ENCODE measurements at regions not wholly inside any gene's neighbourhood (a gene's known extent, or its start where the extent isn't known, plus 50 kb on each side); places are given as distances from the start of the nearest gene placed in this dataset.

GRCh38 chr7:136131304-136131630, 154.1 kb upstream of the MTPN start:
- in situ Hi-C loops (cut with MboI; ENCODE audit: low sequenced_read_pairs), result no loop called here
- intact Hi-C loops (cut with micrococcal nuclease), result no loop called here
- TF ChIP-seq POLR2A (IDR thresholded peaks at IDR 0.05; ENCODE audit: low read depth, low read length) (no peak), FOS (IDR thresholded peaks at IDR 0.05; ENCODE audit: low read depth, low read length) (no peak), SMC3 (IDR thresholded peaks at IDR 0.05; ENCODE audit: low read depth, low read length) (no peak), MAZ (IDR thresholded peaks at IDR 0.05; ENCODE audit: borderline replicate concordance, low read depth, low read length) (no peak), CHD1 (IDR thresholded peaks at IDR 0.05; ENCODE audit: low read depth, low read length) (no peak), RCOR1 (IDR thresholded peaks at IDR 0.05; ENCODE audit: insufficient replicate concordance, low read length) (no peak), RFX5 (IDR thresholded peaks at IDR 0.05; ENCODE audit: low read depth, low read length) (no peak), NFE2L2 (IDR thresholded peaks at IDR 0.05; ENCODE audit: low read depth, low read length) (no peak), MXI1 (IDR thresholded peaks at IDR 0.05; ENCODE audit: borderline replicate concordance, low read depth, low read length) (no peak), RAD21 (IDR thresholded peaks at IDR 0.05; ENCODE audit: low read length) (no peak), MAFK (IDR thresholded peaks at IDR 0.05; ENCODE audit: low read depth, low read length) (no peak), BHLHE40 (IDR thresholded peaks at IDR 0.05; ENCODE audit: low read depth, low read length) (no peak)
- TF ChIP-seq, protein P1, sequence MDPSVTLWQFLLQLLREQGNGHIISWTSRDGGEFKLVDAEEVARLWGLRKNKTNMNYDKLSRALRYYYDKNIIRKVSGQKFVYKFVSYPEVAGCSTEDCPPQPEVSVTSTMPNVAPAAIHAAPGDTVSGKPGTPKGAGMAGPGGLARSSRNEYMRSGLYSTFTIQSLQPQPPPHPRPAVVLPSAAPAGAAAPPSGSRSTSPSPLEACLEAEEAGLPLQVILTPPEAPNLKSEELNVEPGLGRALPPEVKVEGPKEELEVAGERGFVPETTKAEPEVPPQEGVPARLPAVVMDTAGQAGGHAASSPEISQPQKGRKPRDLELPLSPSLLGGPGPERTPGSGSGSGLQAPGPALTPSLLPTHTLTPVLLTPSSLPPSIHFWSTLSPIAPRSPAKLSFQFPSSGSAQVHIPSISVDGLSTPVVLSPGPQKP (IDR thresholded peaks at IDR 0.05; ENCODE audit: borderline replicate concordance, low read depth, low read length), result no peak
- TF ChIP-seq, protein P2, sequence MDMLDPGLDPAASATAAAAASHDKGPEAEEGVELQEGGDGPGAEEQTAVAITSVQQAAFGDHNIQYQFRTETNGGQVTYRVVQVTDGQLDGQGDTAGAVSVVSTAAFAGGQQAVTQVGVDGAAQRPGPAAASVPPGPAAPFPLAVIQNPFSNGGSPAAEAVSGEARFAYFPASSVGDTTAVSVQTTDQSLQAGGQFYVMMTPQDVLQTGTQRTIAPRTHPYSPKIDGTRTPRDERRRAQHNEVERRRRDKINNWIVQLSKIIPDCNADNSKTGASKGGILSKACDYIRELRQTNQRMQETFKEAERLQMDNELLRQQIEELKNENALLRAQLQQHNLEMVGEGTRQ (IDR thresholded peaks at IDR 0.05; ENCODE audit: low read depth, low read length), result no peak

More at GRCh38 chr7:136131304-136131630, 154.1 kb upstream of the MTPN start:
- Histone ChIP-seq H3K4me2 (ENCODE audit: low read depth, low read length) (no peak overlapping the region), H4K5ac (ENCODE audit: low read depth, low read length) (no peak overlapping the region), H3K36me3 (ENCODE audit: control insufficient read depth, insufficient read depth, low read length) (no peaks in the 10 kb centered on the region), H3K14ac (replicated peaks; ENCODE audit: low read depth, low read length) (no peak overlapping the region), H3K4me3 (ENCODE audit: insufficient read depth, low read depth, low read length) (no peak overlapping the region), H3K23ac (ENCODE audit: low read depth, low read length) (no peak overlapping the region), H3K18ac (ENCODE audit: low read depth, low read length) (no peak overlapping the region), H3K27ac (ENCODE audit: insufficient read depth, low read length) (no peak overlapping the region), H3K9ac (ENCODE audit: low read depth, low read length) (no peak overlapping the region), H3K4ac (ENCODE audit: low read depth, low read length) (no peak overlapping the region), H2AK9ac (replicated peaks; ENCODE audit: low read depth, low read length, poor library complexity) (no peak overlapping the region), H3K79me1 (ENCODE audit: low read depth in 1 of 2, low read length in 2 of 2) (no peaks in the 10 kb centered on the region), H3K27me3 (ENCODE audit: control insufficient read depth, insufficient read depth, low read length) (no peaks in the 10 kb centered on the region), H2BK5ac (ENCODE audit: low read depth, low read length, poor library complexity, severe bottlenecking) (no peak overlapping the region), H4K20me1 (ENCODE audit: insufficient read depth, low read length) (no peaks in the 10 kb centered on the region), H4K91ac (ENCODE audit: insufficient read depth, low read depth, low read length) (no peak overlapping the region), H2BK20ac (ENCODE audit: low read depth, low read length) (no peak overlapping the region), H3K9me1 (ENCODE audit: insufficient read depth, low read length) (no peaks in the 10 kb centered on the region), H2AFZ (replicated peaks; ENCODE audit: low read length, poor library complexity) (no peak overlapping the region), H3K9me3 (ENCODE audit: control insufficient read depth, insufficient read depth, low read length) (no peaks in the 10 kb centered on the region), H2BK120ac (ENCODE audit: low read depth, low read length) (no peak overlapping the region), H4K8ac (ENCODE audit: low read depth in 2 of 2, low read length in 2 of 2) (no peak overlapping the region), H2BK15ac (ENCODE audit: low read depth, low read length) (no peak overlapping the region), H3K56ac (ENCODE audit: extremely low read depth, insufficient read depth, low read length) (no peak overlapping the region), H3K4me1 (ENCODE audit: control insufficient read depth, insufficient read depth, low read length) (no peaks in the 10 kb centered on the region), H2AK5ac (ENCODE audit: low read depth, low read length) (no peak overlapping the region)
- no CpG with 5 or more reads among the region's 3 CpGs for WGBS, 2 experiments (ENCODE audit: extremely low coverage in 2 of 2, insufficient read length in 1 of 2)
- no peak for ATAC-seq (ENCODE audit: low read depth)
- CTCF ChIA-PET, result no interaction called here
- DNase-seq, result no peak
- dilution Hi-C loops (cut with HindIII; ENCODE audit: low sequenced_read_pairs, unreplicated experiment), result no loop called here
- BruUV-seq (replicated peaks), result no TSS peak
- POLR2A ChIA-PET (ENCODE audit: unreplicated experiment), result interaction anchor here (0.6 kb wide), 1 partner anchor 18 kb away, joined by 4 read pairs; no protein-coding TSS in a partner anchor
